Activated CD8-positive, alpha-beta T cell treated with anti-CD3 and anti-CD28 coated beads for 36 hours (primary cell): ENCODE measurements at regions not wholly inside any gene's neighbourhood (a gene's known extent, or its start where the extent isn't known, plus 50 kb on each side); places are given as distances from the start of the nearest gene placed in this dataset.

Experiments
- ATAC-seq: fragments of 200-7000 bp; cut with Tn5 transposase; one replicate; pipeline ENCODE4 v1.10.0; 2021; ENCODE audit warnings: mild to moderate bottlenecking, moderate library complexity
- CTCF ChIA-PET: fragments of 350-600 bp; sonication (Branson Sonifier 250); formaldehyde crosslinking; loops from one replicate; lab custom pipeline; 2021; ENCODE audit warnings: antibody characterized with exemption; lab: Charles Lee
- POLR2A ChIA-PET: fragments of 350-600 bp; sonication (Branson Sonifier 250); formaldehyde crosslinking; loops from one replicate; lab custom pipeline; 2021; ENCODE audit warnings: antibody characterized with exemption; lab: Charles Lee
- DNase-seq: peaks from one replicate; pipeline ENCODE4 v3.0.0-alpha.2; 2020
- H3K27ac Mint-ChIP-seq: one replicate; pipeline ENCODE4 v1.8.0; 2021; ENCODE audit warnings: mild to moderate bottlenecking, mixed read lengths
- H3K27me3 Mint-ChIP-seq: one replicate; pipeline ENCODE4 v1.8.0; 2021; ENCODE audit warnings: mixed read lengths
- H3K36me3 Mint-ChIP-seq: one replicate; pipeline ENCODE4 v1.8.0; 2021; ENCODE audit warnings: low read depth, mixed read lengths
- H3K4me1 Mint-ChIP-seq: one replicate; pipeline ENCODE4 v1.8.0; 2021; ENCODE audit warnings: low read depth, mixed read lengths
- H3K4me3 Mint-ChIP-seq: one replicate; pipeline ENCODE4 v1.8.0; 2021; ENCODE audit warnings: mild to moderate bottlenecking, moderate library complexity, mixed read lengths
- H3K9me3 Mint-ChIP-seq: one replicate; pipeline ENCODE4 v1.8.0; 2021; ENCODE audit warnings: mixed read lengths
- CTCF ChIP-seq: fragments of 200-600 bp; IDR thresholded peaks from one replicate; pipeline ENCODE4 v1.8.0; 2022; ENCODE audit warnings: antibody characterized with exemption, mild to moderate bottlenecking
- intact Hi-C: fragments of 100-400 bp; cut with micrococcal nuclease; formaldehyde crosslinking; loops from one replicate; pipeline ENCODE4 v1.10.0; 2022

- TF ChIP-seq CTCF, result no peak
- intact Hi-C loops, result no loop called here
- H3K36me3 Mint-ChIP-seq, result no peaks in the 10 kb centered on the region
- POLR2A ChIA-PET, result no interaction called here
- CTCF ChIA-PET, result no interaction called here
- DNase-seq, result no peak
- H3K27me3 Mint-ChIP-seq, result no peaks in the 10 kb centered on the region
- H3K27ac Mint-ChIP-seq, result no peak overlapping the region
- H3K9me3 Mint-ChIP-seq, result no peaks in the 10 kb centered on the region
- no peak overlapping the region for H3K4me3 Mint-ChIP-seq
- ATAC-seq, result no peak
- H3K4me1 Mint-ChIP-seq, result no peaks in the 10 kb centered on the region
Measured at GRCh38 chr2:66070721-66071602, 364.0 kb upstream of the MEIS1 start.

- no peaks in the 10 kb centered on the region for H3K4me1 Mint-ChIP-seq
- no peak for DNase-seq
- no peak for TF ChIP-seq CTCF
- intact Hi-C loops, result no loop called here
- CTCF ChIA-PET, result no interaction called here
- H3K9me3 Mint-ChIP-seq, result no peaks in the 10 kb centered on the region
- POLR2A ChIA-PET, result no interaction called here
- no peaks in the 10 kb centered on the region for H3K36me3 Mint-ChIP-seq
- no peaks in the 10 kb centered on the region for H3K27me3 Mint-ChIP-seq
- ATAC-seq, result no peak
- H3K4me3 Mint-ChIP-seq, result no peak overlapping the region
- H3K27ac Mint-ChIP-seq, result no peak overlapping the region
Measured at GRCh38 chr2:66069937-66070720, 364.8 kb upstream of the MEIS1 start.

GRCh38 chr2:66066032-66066431, 368.9 kb upstream of the MEIS1 start:
- no peaks in the 10 kb centered on the region for H3K9me3 Mint-ChIP-seq
- no peaks in the 10 kb centered on the region for H3K4me1 Mint-ChIP-seq
- H3K4me3 Mint-ChIP-seq, result no peak overlapping the region
- H3K27me3 Mint-ChIP-seq, result peaks cover 3% of the 10 kb centered on the region
- H3K27ac Mint-ChIP-seq, result no peak overlapping the region
- ChIA-PET CTCF (no interaction called here), POLR2A (no interaction called here)
- H3K36me3 Mint-ChIP-seq, result no peaks in the 10 kb centered on the region
- TF ChIP-seq CTCF, result no peak
- no peak for ATAC-seq
- DNase-seq, result no peak
- intact Hi-C loops, result no loop called here

- intact Hi-C loops, result no loop called here
Measured at GRCh38 chr2:66059332-66059731, 375.6 kb upstream of the MEIS1 start.

More at GRCh38 chr2:66059332-66059731, 375.6 kb upstream of the MEIS1 start:
- CTCF ChIA-PET, result no interaction called here
- Mint-ChIP-seq H3K27ac (no peak overlapping the region), H3K9me3 (no peaks in the 10 kb centered on the region), H3K36me3 (no peaks in the 10 kb centered on the region), H3K4me3 (no peak overlapping the region), H3K4me1 (no peaks in the 10 kb centered on the region), H3K27me3 (no peaks in the 10 kb centered on the region)
- POLR2A ChIA-PET, result no interaction called here
- ATAC-seq (no peak), DNase-seq (no peak)
- TF ChIP-seq CTCF, result no peak
